ENCODE measurements at regions not wholly inside any gene's neighbourhood (a gene's known extent, or its start where the extent isn't known, plus 50 kb on each side); places are given as distances from the start of the nearest gene placed in this dataset.

GRCh38 chr16:20259541-20259940 lies 67.8 kb downstream of the GP2 start:
- DNase-seq (ENCODE audit: low spot score): no peak

GRCh38 chr16:20257234-20257633 lies 70.1 kb downstream of the GP2 start:
- no peak for DNase-seq (ENCODE audit: low spot score)

GRCh38 chr16:20255002-20255401 lies 72.3 kb downstream of the GP2 start:
- DNase-seq (ENCODE audit: low spot score): no peak

GRCh38 chr16:20253825-20254224 lies 73.5 kb downstream of the GP2 start:
- DNase-seq (ENCODE audit: low spot score): no peak

- DNase-seq (ENCODE audit: low spot score): no peak
Measured at GRCh38 chr16:20249211-20249610, 78.1 kb downstream of the GP2 start.

- no peak for DNase-seq (ENCODE audit: low spot score)
Measured at GRCh38 chr16:20247076-20247475, 80.2 kb downstream of the GP2 start.

- no peak for DNase-seq (ENCODE audit: low spot score)
Measured at GRCh38 chr16:20243731-20244281, 83.5 kb downstream of the GP2 start.

- no peak for DNase-seq (ENCODE audit: low spot score)
Measured at GRCh38 chr16:20242568-20243255, 84.6 kb downstream of the GP2 start.

GRCh38 chr16:20241321-20241720 lies 86.0 kb downstream of the GP2 start:
- no peak for DNase-seq (ENCODE audit: low spot score)

- DNase-seq (ENCODE audit: low spot score): no peak
Measured at GRCh38 chr16:20236579-20237289, 90.6 kb downstream of the GP2 start.

- no peak for DNase-seq (ENCODE audit: low spot score)
Measured at GRCh38 chr16:20225228-20225733, 102.0 kb downstream of the GP2 start.

- DNase-seq (ENCODE audit: low spot score): no peak
Measured at GRCh38 chr16:20221208-20221607, 106.1 kb downstream of the GP2 start.

GRCh38 chr16:20218093-20218492 lies 109.2 kb downstream of the GP2 start:
- no peak for DNase-seq (ENCODE audit: low spot score)

GRCh38 chr16:20216591-20217217 lies 110.6 kb downstream of the GP2 start:
- no peak for DNase-seq (ENCODE audit: low spot score)

GRCh38 chr16:20214401-20214800 lies 112.9 kb downstream of the GP2 start:
- no peak for DNase-seq (ENCODE audit: low spot score)

GRCh38 chr16:20203272-20203671 lies 124.0 kb downstream of the GP2 start:
- peak; percentile 4 for DNase-seq (ENCODE audit: low spot score)

- no peak for DNase-seq (ENCODE audit: low spot score)
Measured at GRCh38 chr16:20202747-20203146, 124.6 kb downstream of the GP2 start.

- DNase-seq (ENCODE audit: low spot score): no peak
Measured at GRCh38 chr16:20192801-20193200, 119.1 kb upstream of the GPR139 start.

- DNase-seq (ENCODE audit: low spot score): no peak
Measured at GRCh38 chr16:20191566-20191965, 117.9 kb upstream of the GPR139 start.

- DNase-seq (ENCODE audit: low spot score): no peak
Measured at GRCh38 chr16:20181949-20182348, 108.3 kb upstream of the GPR139 start.

- DNase-seq (ENCODE audit: low spot score): no peak
Measured at GRCh38 chr16:20181416-20181815, 107.7 kb upstream of the GPR139 start.

- DNase-seq (ENCODE audit: low spot score): no peak
Measured at GRCh38 chr16:20178297-20178696, 104.6 kb upstream of the GPR139 start.

GRCh38 chr16:20175358-20175757 lies 101.7 kb upstream of the GPR139 start:
- peak; percentile 24 for DNase-seq (ENCODE audit: low spot score)
